ENCODE measurements at regions not wholly inside any gene's neighbourhood (a gene's known extent, or its start where the extent isn't known, plus 50 kb on each side); places are given as distances from the start of the nearest gene placed in this dataset.

DNA sequence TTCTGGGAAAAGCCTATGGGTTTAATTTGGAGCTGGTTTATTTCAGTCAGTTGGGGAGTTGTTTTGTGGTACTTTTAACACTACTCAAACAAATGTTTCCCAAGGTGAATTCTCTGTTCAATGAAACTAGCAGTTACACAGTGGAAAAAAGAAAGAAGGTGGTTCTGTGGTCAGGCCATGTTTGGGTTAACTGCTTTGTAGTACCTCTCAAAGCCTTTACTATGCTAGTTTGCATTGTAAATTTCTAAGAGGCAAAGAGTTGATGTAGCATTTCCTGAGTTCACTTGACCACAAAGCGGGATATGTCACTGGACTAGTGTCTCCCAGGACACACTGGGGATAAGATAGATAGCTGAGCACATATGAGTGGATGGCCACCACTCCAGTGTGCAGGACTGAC lies 145.4 kb downstream of the KIF20B start:
- no peaks in the 10 kb centered on the region for H3K4me1 ChIP-seq (replicated peaks)
- DNase-seq (ENCODE audit: low spot score) = no peak
- H3K36me3 ChIP-seq = no peaks in the 10 kb centered on the region
- H3K27me3 ChIP-seq (replicated peaks; ENCODE audit: insufficient read depth) = no peaks in the 10 kb centered on the region
- WGBS = 79% methylated on average over 1 of the region's 1 CpG
- TF ChIP-seq POLR2A (IDR thresholded peaks at IDR 0.05) (no peak), POLR2AphosphoS5 (IDR thresholded peaks at IDR 0.05) (no peak)
- TF ChIP-seq, protein P1, sequence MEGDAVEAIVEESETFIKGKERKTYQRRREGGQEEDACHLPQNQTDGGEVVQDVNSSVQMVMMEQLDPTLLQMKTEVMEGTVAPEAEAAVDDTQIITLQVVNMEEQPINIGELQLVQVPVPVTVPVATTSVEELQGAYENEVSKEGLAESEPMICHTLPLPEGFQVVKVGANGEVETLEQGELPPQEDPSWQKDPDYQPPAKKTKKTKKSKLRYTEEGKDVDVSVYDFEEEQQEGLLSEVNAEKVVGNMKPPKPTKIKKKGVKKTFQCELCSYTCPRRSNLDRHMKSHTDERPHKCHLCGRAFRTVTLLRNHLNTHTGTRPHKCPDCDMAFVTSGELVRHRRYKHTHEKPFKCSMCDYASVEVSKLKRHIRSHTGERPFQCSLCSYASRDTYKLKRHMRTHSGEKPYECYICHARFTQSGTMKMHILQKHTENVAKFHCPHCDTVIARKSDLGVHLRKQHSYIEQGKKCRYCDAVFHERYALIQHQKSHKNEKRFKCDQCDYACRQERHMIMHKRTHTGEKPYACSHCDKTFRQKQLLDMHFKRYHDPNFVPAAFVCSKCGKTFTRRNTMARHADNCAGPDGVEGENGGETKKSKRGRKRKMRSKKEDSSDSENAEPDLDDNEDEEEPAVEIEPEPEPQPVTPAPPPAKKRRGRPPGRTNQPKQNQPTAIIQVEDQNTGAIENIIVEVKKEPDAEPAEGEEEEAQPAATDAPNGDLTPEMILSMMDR (IDR thresholded peaks at IDR 0.05) = no peak
- no peak overlapping the region for H3K4me3 ChIP-seq
- no peaks in the 10 kb centered on the region for H3K9me3 ChIP-seq
- intact Hi-C loops (cut with DNase I) = no loop called here
- H3K27ac ChIP-seq = no peak overlapping the region

DNA sequence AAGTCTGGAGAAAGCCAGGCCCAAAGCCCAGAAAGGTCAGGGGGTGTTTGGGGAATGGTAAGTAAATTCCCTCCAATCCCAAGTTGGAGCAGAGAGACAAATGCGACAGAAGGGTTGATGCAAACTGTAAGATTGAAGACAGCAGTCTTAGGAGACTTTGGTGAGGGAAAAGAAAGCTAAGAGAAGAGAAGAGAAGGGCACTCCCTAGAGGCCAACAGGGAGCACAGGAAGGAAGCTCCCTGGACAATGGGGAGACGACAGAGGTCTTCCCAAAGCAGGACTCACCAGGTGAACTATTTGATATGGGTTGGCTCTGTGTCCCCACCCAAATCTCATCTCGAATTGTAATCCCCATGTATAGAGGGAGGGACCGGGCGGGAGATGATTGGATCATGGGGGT lies 151.5 kb downstream of the KIF20B start:
- H3K4me3 ChIP-seq = no peak overlapping the region

DNA sequence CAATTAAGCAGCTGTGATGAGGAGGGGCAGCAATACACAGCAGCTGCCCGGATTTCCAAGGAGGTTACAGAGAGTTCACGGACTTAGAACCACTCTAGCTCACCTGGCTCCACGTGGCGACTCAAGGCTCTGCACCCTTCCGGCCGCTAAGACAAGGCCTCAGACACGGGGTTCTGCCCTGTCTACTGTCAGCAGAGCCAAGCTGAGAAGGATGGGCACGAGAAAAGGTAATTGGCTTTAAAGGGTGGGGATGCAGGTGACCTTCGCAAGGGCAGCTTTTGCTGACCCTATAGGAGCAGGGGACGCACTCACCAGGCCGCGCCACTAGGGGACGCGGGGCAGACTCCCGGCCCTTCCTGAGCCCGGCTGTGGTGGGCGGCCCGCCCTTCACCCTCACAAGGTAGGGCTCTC lies 152.4 kb downstream of the KIF20B start:
- no peaks in the 10 kb centered on the region for H3K27me3 ChIP-seq (replicated peaks; ENCODE audit: insufficient read depth)
- DNase-seq (ENCODE audit: low spot score) = no peak
- H3K9me3 ChIP-seq = no peaks in the 10 kb centered on the region
- intact Hi-C loops (cut with DNase I) = no loop called here
- no peak overlapping the region for H3K4me3 ChIP-seq
- no peaks in the 10 kb centered on the region for H3K4me1 ChIP-seq (replicated peaks)
- TF ChIP-seq, protein P1 (IDR thresholded peaks at IDR 0.05) = no peak
- TF ChIP-seq POLR2A (IDR thresholded peaks at IDR 0.05) = no peak
- TF ChIP-seq POLR2AphosphoS5 (IDR thresholded peaks at IDR 0.05) = no peak
- H3K27ac ChIP-seq = no peak overlapping the region
- whole genome bisulfite sequencing = 67% methylated on average over 16 of the region's 18 CpGs
- no peaks in the 10 kb centered on the region for H3K36me3 ChIP-seq

More for the DNA sequence above, 151.5 kb downstream of the KIF20B start:
- DNase-seq (ENCODE audit: low spot score) = no peak
- intact Hi-C loops (cut with DNase I) = no loop called here
- no peaks in the 10 kb centered on the region for H3K4me1 ChIP-seq (replicated peaks)
- no peaks in the 10 kb centered on the region for H3K36me3 ChIP-seq
- 91% methylated on average over 5 of the region's 5 CpGs for WGBS
- no peaks in the 10 kb centered on the region for H3K27me3 ChIP-seq (replicated peaks; ENCODE audit: insufficient read depth)
- no peak overlapping the region for H3K27ac ChIP-seq
- H3K9me3 ChIP-seq = no peaks in the 10 kb centered on the region
- TF ChIP-seq, protein P1 (IDR thresholded peaks at IDR 0.05) = no peak
- no peak for TF ChIP-seq POLR2A (IDR thresholded peaks at IDR 0.05)
- no peak for TF ChIP-seq POLR2AphosphoS5 (IDR thresholded peaks at IDR 0.05)

DNA sequence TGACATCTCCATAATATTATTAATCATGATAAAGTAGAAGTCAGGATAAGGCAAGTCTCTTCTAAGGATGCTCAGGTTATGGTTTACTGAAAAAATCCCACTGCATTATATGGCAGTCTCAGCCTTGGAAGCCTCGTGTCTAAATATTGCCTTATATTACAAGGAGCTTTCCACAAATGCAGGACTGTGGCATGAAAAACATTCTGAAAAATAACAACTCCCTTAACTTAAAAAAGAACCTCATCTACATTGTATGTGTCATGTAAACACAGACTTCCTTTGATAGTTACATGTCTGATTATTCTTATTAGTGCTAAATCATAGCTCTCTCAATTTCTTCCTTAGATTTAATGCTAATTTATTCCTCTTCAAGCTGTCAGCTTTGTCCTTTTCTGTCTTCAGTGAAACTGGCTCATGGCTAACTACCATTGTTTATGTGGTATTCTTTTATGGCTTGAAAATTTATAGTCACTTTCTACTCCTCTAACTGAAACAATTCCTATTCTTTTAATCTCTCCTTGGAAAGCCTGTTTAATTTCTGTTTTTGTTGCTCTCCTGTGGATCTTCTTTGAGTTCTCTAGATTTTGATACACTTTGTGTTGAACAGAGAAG lies 156.1 kb downstream of the KIF20B start:
- H3K4me1 ChIP-seq (replicated peaks) = no peaks in the 10 kb centered on the region
- H3K4me3 ChIP-seq = no peak overlapping the region
- no peak for DNase-seq (ENCODE audit: low spot score)
- 32% methylated on average over 1 of the region's 1 CpG for WGBS
- H3K9me3 ChIP-seq = no peaks in the 10 kb centered on the region
- TF ChIP-seq POLR2AphosphoS5 (IDR thresholded peaks at IDR 0.05) = no peak
- TF ChIP-seq, protein P1 (IDR thresholded peaks at IDR 0.05) = no peak
- TF ChIP-seq POLR2A (IDR thresholded peaks at IDR 0.05) = no peak
- H3K27ac ChIP-seq = no peak overlapping the region
- intact Hi-C loops (cut with DNase I) = no loop called here
- no peaks in the 10 kb centered on the region for H3K27me3 ChIP-seq (replicated peaks; ENCODE audit: insufficient read depth)
- no peaks in the 10 kb centered on the region for H3K36me3 ChIP-seq

DNA sequence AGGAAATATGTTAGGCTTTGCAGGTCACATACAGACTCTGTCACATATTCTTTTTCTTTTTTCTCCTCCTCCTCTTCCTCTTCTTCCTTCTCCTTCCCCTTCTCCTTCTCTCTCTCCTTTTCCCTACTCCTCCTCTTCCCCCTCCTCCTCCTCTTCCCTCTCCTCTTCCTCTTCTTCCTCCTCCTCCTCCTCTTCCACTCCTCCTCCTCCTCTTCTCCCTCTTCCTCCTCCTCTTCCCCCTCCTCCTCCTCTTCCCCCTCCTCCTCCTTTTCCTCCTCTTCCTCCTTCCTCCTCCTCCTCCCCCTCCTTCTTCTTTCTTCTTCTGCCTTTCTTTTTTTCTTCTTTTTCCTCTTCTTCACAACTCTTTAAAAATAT lies 159.8 kb downstream of the KIF20B start:
- Histone ChIP-seq H3K27ac (no peak overlapping the region), H3K36me3 (no peaks in the 10 kb centered on the region), H3K27me3 (replicated peaks; ENCODE audit: insufficient read depth) (no peaks in the 10 kb centered on the region), H3K4me3 (no peak overlapping the region), H3K9me3 (no peaks in the 10 kb centered on the region), H3K4me1 (replicated peaks) (no peaks in the 10 kb centered on the region)
- no peak for TF ChIP-seq POLR2AphosphoS5 (IDR thresholded peaks at IDR 0.05)
- TF ChIP-seq, protein P1 (IDR thresholded peaks at IDR 0.05) = no peak
- TF ChIP-seq POLR2A (IDR thresholded peaks at IDR 0.05) = no peak
- intact Hi-C loops (cut with DNase I) = no loop called here
- DNase-seq (ENCODE audit: low spot score) = no peak
